ENCODE measurements at regions not wholly inside any gene's neighbourhood (a gene's known extent, or its start where the extent isn't known, plus 50 kb on each side); places are given as distances from the start of the nearest gene placed in this dataset.

- H3K4me3 ChIP-seq (ENCODE audit: extremely low read depth in 1 of 4, insufficient read depth in 2 of 4, low read depth in 3 of 4, low read length in 4 of 4): no peak overlapping the region
- H2AK5ac ChIP-seq (ENCODE audit: low read depth, low read length): no peak overlapping the region
- ChIA-PET POLR2A (ENCODE audit: partially characterized antibody) (no interaction called here), CTCF (ENCODE audit: partially characterized antibody) (interaction anchor here (0.9 kb wide), 1 partner anchor 39 kb away, joined by 4 read pairs; no protein-coding TSS in a partner anchor)
- H3K14ac ChIP-seq (ENCODE audit: insufficient read length): no peak overlapping the region
- no peaks in the 10 kb centered on the region; a peak in 1 of 4 replicates for H3K9me3 ChIP-seq (ENCODE audit: insufficient read depth in 2 of 2, low read depth in 1 of 2, low read length in 1 of 2)
- H3K4me2 ChIP-seq (ENCODE audit: insufficient read depth in 1 of 2, low read depth in 2 of 2, low read length in 2 of 2): no peak overlapping the region
- no peak overlapping the region for H2BK5ac ChIP-seq (ENCODE audit: low read depth, low read length)
- no peak overlapping the region for H3K4ac ChIP-seq (replicated peaks; ENCODE audit: insufficient read length, low read depth, low read length)
- no peak overlapping the region for H2BK15ac ChIP-seq (ENCODE audit: low read length)
- H3K79me2 ChIP-seq (ENCODE audit: control insufficient read depth in 1 of 2, insufficient read depth in 2 of 2, low read length in 2 of 2): no peaks in the 10 kb centered on the region
- no peak overlapping the region for H2AFZ ChIP-seq (ENCODE audit: low read length)
- H2BK12ac ChIP-seq (ENCODE audit: low read depth, low read length): no peak overlapping the region
- no peak overlapping the region for H2BK120ac ChIP-seq (replicated peaks; ENCODE audit: low read depth, low read length)
- no peaks in the 10 kb centered on the region for H3K27me3 ChIP-seq (replicated peaks in 1 of 4; ENCODE audit: control insufficient read depth in 3 of 4, extremely low read depth in 1 of 4, insufficient read depth in 3 of 4, low read length in 3 of 4)
- no peaks in the 10 kb centered on the region for H3K4me1 ChIP-seq (replicated peaks in 1 of 4; ENCODE audit: control insufficient read depth in 3 of 4, insufficient read depth in 4 of 4, low read length in 3 of 4)
- FAIRE-seq (no peak), DNase-seq (ENCODE audit: low read depth in 1 of 2, low spot score in 2 of 2) (no peak)
- H3K36me3 ChIP-seq (ENCODE audit: control insufficient read depth in 2 of 4, insufficient read depth in 4 of 4, low read length in 3 of 4): no peaks in the 10 kb centered on the region
- no peak overlapping the region for H3K9ac ChIP-seq (replicated peaks in 1 of 4; ENCODE audit: extremely low read depth in 1 of 4, low read depth in 3 of 4, low read length in 3 of 4)
- TF ChIP-seq, protein P1, sequence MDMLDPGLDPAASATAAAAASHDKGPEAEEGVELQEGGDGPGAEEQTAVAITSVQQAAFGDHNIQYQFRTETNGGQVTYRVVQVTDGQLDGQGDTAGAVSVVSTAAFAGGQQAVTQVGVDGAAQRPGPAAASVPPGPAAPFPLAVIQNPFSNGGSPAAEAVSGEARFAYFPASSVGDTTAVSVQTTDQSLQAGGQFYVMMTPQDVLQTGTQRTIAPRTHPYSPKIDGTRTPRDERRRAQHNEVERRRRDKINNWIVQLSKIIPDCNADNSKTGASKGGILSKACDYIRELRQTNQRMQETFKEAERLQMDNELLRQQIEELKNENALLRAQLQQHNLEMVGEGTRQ (IDR thresholded peaks at IDR 0.05; ENCODE audit: low read length): no peak
- no peak for TF ChIP-seq HDAC6 (IDR thresholded peaks at IDR 0.05; ENCODE audit: low read depth, low read length)
- TF ChIP-seq TBP (IDR thresholded peaks at IDR 0.05; ENCODE audit: low read depth, low read length): no peak
- TF ChIP-seq KDM1A (IDR thresholded peaks at IDR 0.05; ENCODE audit: borderline replicate concordance, low read length): no peak
- no peak for TF ChIP-seq POLR2AphosphoS5 (IDR thresholded peaks at IDR 0.05; ENCODE audit: low read depth, low read length)
- TF ChIP-seq RXRA (IDR thresholded peaks at IDR 0.05; ENCODE audit: insufficient read depth, low read depth, low read length): no peak
- TF ChIP-seq ZNF274 (IDR thresholded peaks at IDR 0.05; ENCODE audit: borderline replicate concordance, extremely low read depth, low read length): no peak
- no peak for TF ChIP-seq BCL11A (IDR thresholded peaks at IDR 0.05; ENCODE audit: low read depth in 2 of 2, low read length in 2 of 2)
- 89% methylated on average over 5 of the region's 5 CpGs; no CpG with 5 or more reads in 1 of the 2 experiments for WGBS, 2 experiments (ENCODE audit: extremely low coverage in 1 of 2, insufficient coverage in 1 of 2, insufficient read length in 1 of 2, insufficient replicate concordance in 2 of 2, low coverage in 1 of 2, low lambda C conversion rate in 2 of 2, missing lambda C conversion rate in 1 of 2)
- H3K23me2 ChIP-seq (ENCODE audit: low read depth, low read length): no peaks in the 10 kb centered on the region
- no peaks in the 10 kb centered on the region for H4K20me1 ChIP-seq (replicated peaks in 1 of 2; ENCODE audit: control insufficient read depth in 1 of 2, insufficient read depth in 2 of 2, low read length in 2 of 2)
- no peak overlapping the region for H4K91ac ChIP-seq (replicated peaks; ENCODE audit: insufficient read length, low read length)
- H3K79me1 ChIP-seq (ENCODE audit: low read depth, low read length): no peaks in the 10 kb centered on the region
- no peak overlapping the region for H3K18ac ChIP-seq (ENCODE audit: extremely low read depth, low read length)
- H2BK20ac ChIP-seq (ENCODE audit: low read length): no peak overlapping the region
- H4K8ac ChIP-seq (ENCODE audit: extremely low read depth, insufficient read depth, low read length): no peak overlapping the region
- H3K27ac ChIP-seq (ENCODE audit: low read depth, low read length): no peak overlapping the region
- no peak overlapping the region for H3K56ac ChIP-seq (replicated peaks; ENCODE audit: insufficient read length, low read depth, low read length)
- H3K23ac ChIP-seq (ENCODE audit: insufficient read length): no peak overlapping the region
- no peak overlapping the region for H4K5ac ChIP-seq (ENCODE audit: insufficient read length, low read depth, low read length)
Observed at GRCh38 chr2:223389624-223390023, 212.5 kb downstream of the SCG2 start.

Measured in H1 (cell line).